Testis (tissue), 2 donors: ENCODE measurements at regions not wholly inside any gene's neighbourhood (a gene's known extent, or its start where the extent isn't known, plus 50 kb on each side); places are given as distances from the start of the nearest gene placed in this dataset.

Experiments
- CTCF ChIP-seq, 3 experiments: fragments of 450-650 bp in 2 of 3; fragments of 200-600 bp in 1 of 3; sonication (generic) in 1 of 3; IDR thresholded peaks; one replicate each; pipeline ENCODE4 v1.5.1; 2016 to 2019; ENCODE audit warnings: antibody characterized with exemption in 3 of 3, mild to moderate bottlenecking in 2 of 3, moderate library complexity in 1 of 3
- POLR2A ChIP-seq: fragments of 450-650 bp; IDR thresholded peaks from one replicate; pipeline ENCODE4 v1.6.1; 2017; ENCODE audit warnings: antibody characterized with exemption, mild to moderate bottlenecking, moderate library complexity

- no peak for TF ChIP-seq CTCF (IDR thresholded peaks at IDR 0.05)
- no peak for TF ChIP-seq POLR2A
Observed at GRCh38 chr22:49132009-49132408, 695.7 kb downstream of the BRD1 start.
